ENCODE measurements at regions not wholly inside any gene's neighbourhood (a gene's known extent, or its start where the extent isn't known, plus 50 kb on each side); places are given as distances from the start of the nearest gene placed in this dataset.

DNA sequence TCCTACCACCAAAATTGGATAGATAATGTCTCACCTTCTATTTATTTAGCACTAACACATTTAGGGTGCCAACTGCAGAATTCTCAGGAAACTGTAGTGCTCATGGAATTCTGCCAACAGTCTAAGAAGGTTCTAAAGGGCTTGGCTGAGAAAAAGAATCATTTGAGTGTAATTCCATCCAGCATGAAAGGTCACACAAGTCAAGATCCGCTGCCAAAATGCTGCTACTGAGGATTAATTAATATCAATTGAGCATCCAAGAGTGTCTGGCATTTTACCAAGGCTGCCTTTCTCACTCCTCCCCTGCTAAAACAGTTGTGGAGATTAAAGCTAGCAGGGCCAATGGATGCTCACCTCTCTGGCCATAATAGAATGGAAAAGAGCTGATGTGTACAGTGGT is 112.7 kb downstream of the FHL5 start:
- Histone ChIP-seq H4K20me1 (ENCODE audit: insufficient read depth, low read length) (no peaks in the 10 kb centered on the region), H3K9me3 (ENCODE audit: low read length) (no peaks in the 10 kb centered on the region), H3K4me1 (ENCODE audit: insufficient read depth, low read length, poor library complexity, severe bottlenecking) (no peaks in the 10 kb centered on the region), H3K27ac (ENCODE audit: low read depth, low read length, poor library complexity, severe bottlenecking) (no peak overlapping the region), H2AFZ (ENCODE audit: low read length) (no peak overlapping the region), H3K36me3 (ENCODE audit: insufficient read depth, low read length) (no peaks in the 10 kb centered on the region), H3K4me2 (ENCODE audit: low read length) (no peak overlapping the region), H3K4me3 (ENCODE audit: low read depth, low read length, poor library complexity, severe bottlenecking) (no peak overlapping the region), H3K9me2 (ENCODE audit: insufficient read depth, low read length) (no peaks in the 10 kb centered on the region), H3K79me2 (ENCODE audit: insufficient read depth, low read depth, low read length) (no peaks in the 10 kb centered on the region)
- DNase-seq (ENCODE audit: low spot score), result no peak
- ChIA-PET CTCF (ENCODE audit: unreplicated experiment) (no interaction called here), POLR2A (interaction anchor here (0.5 kb wide), 1 partner anchor 1528 kb away, joined by 3 read pairs; no protein-coding TSS in a partner anchor)
- TF ChIP-seq, protein P1, sequence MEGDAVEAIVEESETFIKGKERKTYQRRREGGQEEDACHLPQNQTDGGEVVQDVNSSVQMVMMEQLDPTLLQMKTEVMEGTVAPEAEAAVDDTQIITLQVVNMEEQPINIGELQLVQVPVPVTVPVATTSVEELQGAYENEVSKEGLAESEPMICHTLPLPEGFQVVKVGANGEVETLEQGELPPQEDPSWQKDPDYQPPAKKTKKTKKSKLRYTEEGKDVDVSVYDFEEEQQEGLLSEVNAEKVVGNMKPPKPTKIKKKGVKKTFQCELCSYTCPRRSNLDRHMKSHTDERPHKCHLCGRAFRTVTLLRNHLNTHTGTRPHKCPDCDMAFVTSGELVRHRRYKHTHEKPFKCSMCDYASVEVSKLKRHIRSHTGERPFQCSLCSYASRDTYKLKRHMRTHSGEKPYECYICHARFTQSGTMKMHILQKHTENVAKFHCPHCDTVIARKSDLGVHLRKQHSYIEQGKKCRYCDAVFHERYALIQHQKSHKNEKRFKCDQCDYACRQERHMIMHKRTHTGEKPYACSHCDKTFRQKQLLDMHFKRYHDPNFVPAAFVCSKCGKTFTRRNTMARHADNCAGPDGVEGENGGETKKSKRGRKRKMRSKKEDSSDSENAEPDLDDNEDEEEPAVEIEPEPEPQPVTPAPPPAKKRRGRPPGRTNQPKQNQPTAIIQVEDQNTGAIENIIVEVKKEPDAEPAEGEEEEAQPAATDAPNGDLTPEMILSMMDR (conservative IDR thresholded peaks at IDR 0.05; ENCODE audit: low read length), result no peak
- TF ChIP-seq EZH2phosphoT487 (IDR thresholded peaks at IDR 0.05; ENCODE audit: borderline replicate concordance, low read depth, low read length), result no peak
- intact Hi-C loops (cut with micrococcal nuclease; ENCODE audit: unreplicated experiment), result no loop called here
- no TSS peak for BruUV-seq (replicated peaks)

All from OCI-LY7 (cell line).